H9 (cell line): ENCODE measurements at regions not wholly inside any gene's neighbourhood (a gene's known extent, or its start where the extent isn't known, plus 50 kb on each side); places are given as distances from the start of the nearest gene placed in this dataset.

ENCODE experiments used
- DNase-seq: peaks from one replicate; pipeline ENCODE4 v3.0.0-alpha.2; 2017
- H2AFZ ChIP-seq: one replicate; pipeline ENCODE4 v1.6.1; 2013; ENCODE audit warnings: mild to moderate bottlenecking, low read length, control low read depth, moderate library complexity
- H2AK5ac ChIP-seq: 2 replicates; pipeline ENCODE4 v1.6.1; 2013; ENCODE audit warnings: low read length, control low read depth, mixed read lengths; ENCODE audit not compliant: insufficient read length
- H2BK120ac ChIP-seq: one replicate; pipeline ENCODE4 v1.6.1; 2013; ENCODE audit warnings: low read depth, mild to moderate bottlenecking, low read length, control low read depth, inconsistent platforms; ENCODE audit not compliant: poor library complexity, severe bottlenecking
- H2BK12ac ChIP-seq: 2 replicates; pipeline ENCODE4 v1.6.1; 2013; ENCODE audit warnings: low read length, control low read depth, mixed read lengths, low read depth; ENCODE audit not compliant: insufficient read length
- H2BK15ac ChIP-seq: 2 replicates; pipeline ENCODE4 v1.6.1; 2013; ENCODE audit warnings: low read depth, low read length, control low read depth
- H2BK20ac ChIP-seq: one replicate; pipeline ENCODE4 v1.6.1; 2013; ENCODE audit warnings: low read depth, mild to moderate bottlenecking, low read length, control low read depth, inconsistent platforms; ENCODE audit not compliant: poor library complexity, severe bottlenecking
- H2BK5ac ChIP-seq: 2 replicates; pipeline ENCODE4 v1.6.1; 2013; ENCODE audit warnings: low read length, control low read depth, mixed read lengths; ENCODE audit not compliant: insufficient read length
- H3K14ac ChIP-seq: 2 replicates; pipeline ENCODE4 v1.6.1; 2013; ENCODE audit warnings: low read length, control low read depth; ENCODE audit not compliant: insufficient read depth
- H3K18ac ChIP-seq: 2 replicates; pipeline ENCODE4 v1.6.1; 2013; ENCODE audit warnings: low read depth, mild to moderate bottlenecking, mixed read lengths, low read length, control low read depth; ENCODE audit not compliant: insufficient read length
- H3K23ac ChIP-seq: 2 replicates; pipeline ENCODE4 v1.6.1; 2013; ENCODE audit warnings: low read length, control low read depth, mixed read lengths, low read depth; ENCODE audit not compliant: insufficient read length
- H3K23me2 ChIP-seq: 2 replicates; pipeline ENCODE4 v1.6.1; 2013; ENCODE audit warnings: low read depth, mild to moderate bottlenecking, mixed read lengths, low read length, control low read depth; ENCODE audit not compliant: insufficient read length, poor library complexity, severe bottlenecking
- H3K27ac ChIP-seq: 2 replicates; pipeline ENCODE4 v1.5.1; 2013; ENCODE audit warnings: low read length, control low read depth, mixed read lengths, low read depth; ENCODE audit not compliant: insufficient read length
- H3K27me3 ChIP-seq: 2 replicates; pipeline ENCODE4 v1.6.1; 2013; ENCODE audit warnings: low read length, control low read depth, inconsistent platforms; ENCODE audit not compliant: insufficient read depth
- H3K4ac ChIP-seq: 2 replicates; pipeline ENCODE4 v1.6.1; 2013; ENCODE audit warnings: low read depth, mild to moderate bottlenecking, control low read depth, inconsistent platforms, low read length, moderate library complexity
- H3K4me1 ChIP-seq: 2 replicates; pipeline ENCODE4 v1.6.1; 2013; ENCODE audit warnings: low read length, control low read depth, inconsistent platforms; ENCODE audit not compliant: insufficient read depth
- H3K4me2 ChIP-seq: 2 replicates; pipeline ENCODE4 v1.6.1; 2013; ENCODE audit warnings: low read length, control low read depth, mixed read lengths; ENCODE audit not compliant: insufficient read length, insufficient read depth
- H3K56ac ChIP-seq: 2 replicates; pipeline ENCODE4 v1.6.1; 2013; ENCODE audit warnings: low read depth, mild to moderate bottlenecking, mixed read lengths, low read length, control low read depth; ENCODE audit not compliant: insufficient read length
- H3K79me1 ChIP-seq: 2 replicates; pipeline ENCODE4 v1.6.1; 2013; ENCODE audit warnings: low read depth, mild to moderate bottlenecking, moderate library complexity, low read length, control low read depth, inconsistent platforms; ENCODE audit not compliant: insufficient read depth, poor library complexity, severe bottlenecking
- H3K79me2 ChIP-seq: 2 replicates; pipeline ENCODE4 v1.6.1; 2013; ENCODE audit warnings: low read length, control low read depth, inconsistent platforms; ENCODE audit not compliant: insufficient read depth
- H3K9ac ChIP-seq: 2 replicates; pipeline ENCODE4 v1.6.1; 2013; ENCODE audit warnings: low read length, control low read depth, mixed read lengths; ENCODE audit not compliant: insufficient read length; ENCODE audit errors: extremely low read depth
- H3K9me3 ChIP-seq: one replicate; pipeline ENCODE4 v1.6.1; 2013; ENCODE audit warnings: low read depth, low read length, inconsistent platforms; ENCODE audit not compliant: control insufficient read depth
- H3T11ph ChIP-seq: one replicate; pipeline ENCODE4 v1.6.1; 2013; ENCODE audit warnings: mild to moderate bottlenecking, low read length, control low read depth, inconsistent platforms
- H4K20me1 ChIP-seq: one replicate; pipeline ENCODE4 v1.6.1; 2013; ENCODE audit not compliant: control insufficient read depth, insufficient read length, insufficient read depth
- H4K5ac ChIP-seq: 2 replicates; pipeline ENCODE4 v1.6.1; 2013; ENCODE audit warnings: low read depth, mild to moderate bottlenecking, mixed read lengths, low read length, control low read depth; ENCODE audit not compliant: insufficient read length
- H4K8ac ChIP-seq: replicated peaks from 2 replicates; pipeline ENCODE4 v1.6.1; 2013; ENCODE audit warnings: low read length, control low read depth, mixed read lengths, low read depth; ENCODE audit not compliant: insufficient read length
- H4K91ac ChIP-seq: 2 replicates; pipeline ENCODE4 v1.6.1; 2013; ENCODE audit warnings: low read depth, mild to moderate bottlenecking, moderate library complexity, mixed read lengths, low read length, control low read depth; ENCODE audit not compliant: insufficient read length
- H3K27ac Mint-ChIP-seq, 3 experiments: 2 replicates in 2 of 3; 3 replicates in 1 of 3; pipeline ENCODE4 v1.8.0; 2020 to 2021; ENCODE audit warnings: mixed read lengths in 3 of 3, mild to moderate bottlenecking in 1 of 3, moderate library complexity in 1 of 3
- H3K27me3 Mint-ChIP-seq: 2 replicates; pipeline ENCODE4 v1.8.0; 2021; ENCODE audit warnings: low read depth, mild to moderate bottlenecking, moderate library complexity, mixed read lengths
- H3K36me3 Mint-ChIP-seq, 3 experiments: 2 replicates in 2 of 3; 3 replicates in 1 of 3; pipeline ENCODE4 v1.8.0; 2020 to 2021; ENCODE audit warnings: low read depth in 3 of 3, mixed read lengths in 3 of 3; ENCODE audit not compliant: insufficient read depth in 1 of 3
- H3K4me1 Mint-ChIP-seq, 2 experiments: 2 replicates each; pipeline ENCODE4 v1.8.0; 2020; ENCODE audit warnings: mixed read lengths in 2 of 2
- H3K4me3 Mint-ChIP-seq, 2 experiments: 2 replicates in 1 of 2; 3 replicates in 1 of 2; pipeline ENCODE4 v1.8.0; 2020 to 2021; ENCODE audit warnings: mild to moderate bottlenecking in 2 of 2, mixed read lengths in 2 of 2, moderate library complexity in 1 of 2
- H3K9me3 Mint-ChIP-seq, 2 experiments: 2 replicates in 1 of 2; 3 replicates in 1 of 2; pipeline ENCODE4 v1.8.0; 2020; ENCODE audit warnings: mild to moderate bottlenecking in 2 of 2, mixed read lengths in 2 of 2, moderate library complexity in 1 of 2
- WGBS: extraction: QIAGEN DNeasy Blood & Tissue Kit; methylation state at CpG from one replicate; pipeline ENCODE4 v1.1.7; 2013; ENCODE audit warnings: missing lambda C conversion rate, low lambda C conversion rate, mixed read lengths; ENCODE audit not compliant: insufficient read length; ENCODE audit errors: extremely low coverage; 5-methylcytosine and 5-hydroxymethylcytosine counted together
- TF ChIP-seq, protein P1 (sequence below): fragments of 200-600 bp; sonication (generic); conservative IDR thresholded peaks from 3 replicates; pipeline ENCODE4 v1.8.0; 2021; ENCODE audit warnings: antibody characterized with exemption, mild to moderate bottlenecking

DNA sequence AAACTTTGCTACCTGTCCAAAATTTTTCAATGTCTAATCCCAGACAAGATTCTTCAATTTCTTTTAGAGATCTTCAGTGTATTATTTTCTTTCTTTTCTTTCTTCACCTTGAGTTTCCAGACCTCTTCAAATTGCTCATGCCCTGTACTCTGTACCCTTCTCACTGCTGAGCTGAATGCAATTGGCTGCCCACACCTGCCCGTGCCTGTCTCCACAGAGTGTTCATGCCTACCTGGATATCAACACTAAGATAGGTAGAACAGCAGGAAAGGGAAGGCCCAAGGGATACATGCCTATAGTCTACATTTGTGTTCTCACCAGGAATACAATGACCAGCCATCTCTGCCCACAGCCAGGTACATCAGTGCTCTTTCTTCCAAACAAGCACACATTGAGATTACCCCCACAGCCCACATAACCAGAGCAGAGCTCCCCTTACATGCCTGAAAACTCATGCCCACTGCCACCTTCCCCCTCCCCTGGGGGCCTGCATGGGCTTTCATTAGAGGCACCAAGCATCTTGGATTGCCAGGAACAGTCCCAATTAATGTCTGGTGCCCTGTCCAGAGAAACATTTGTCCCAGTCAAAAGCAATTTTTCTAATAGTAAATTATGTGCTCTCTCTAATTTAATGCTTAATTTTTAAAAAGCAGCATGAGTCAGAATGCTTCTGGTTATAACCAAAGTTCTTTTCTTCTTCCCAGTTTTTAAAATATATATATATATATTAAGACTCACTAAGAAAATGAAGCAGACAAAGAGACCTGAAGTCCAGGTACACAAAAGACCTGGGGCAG is 134.9 kb upstream of the SLC14A2 start:
- Histone ChIP-seq H3K9ac (no peak overlapping the region), H4K8ac (no peak overlapping the region), H3K23me2 (no peaks in the 10 kb centered on the region), H2BK12ac (no peak overlapping the region), H4K5ac (no peak overlapping the region), H4K20me1 (no peaks in the 10 kb centered on the region), H2BK20ac (no peak overlapping the region), H3K79me2 (no peaks in the 10 kb centered on the region), H3T11ph (no peak overlapping the region), H3K56ac (no peak overlapping the region), H3K23ac (no peak overlapping the region), H3K18ac (no peak overlapping the region), H2BK120ac (no peak overlapping the region), H3K79me1 (no peaks in the 10 kb centered on the region), H4K91ac (no peak overlapping the region), H3K4me2 (no peak overlapping the region), H3K4ac (no peak overlapping the region), H3K4me1 (no peaks in the 10 kb centered on the region), H2AK5ac (no peak overlapping the region), H3K14ac (no peak overlapping the region), H3K9me3 (no peaks in the 10 kb centered on the region), H2AFZ (no peak overlapping the region), H3K27me3 (no peaks in the 10 kb centered on the region), H3K27ac (no peak overlapping the region), H2BK5ac (no peak overlapping the region), H2BK15ac (no peak overlapping the region)
- no peaks in the 10 kb centered on the region; a peak in 1 of 5 replicates for H3K9me3 Mint-ChIP-seq
- peaks cover 2% of the 10 kb centered on the region for H3K27me3 Mint-ChIP-seq
- H3K4me1 Mint-ChIP-seq = no peaks in the 10 kb centered on the region
- DNase-seq = no peak
- H3K36me3 Mint-ChIP-seq = no peaks in the 10 kb centered on the region
- TF ChIP-seq, protein P1, sequence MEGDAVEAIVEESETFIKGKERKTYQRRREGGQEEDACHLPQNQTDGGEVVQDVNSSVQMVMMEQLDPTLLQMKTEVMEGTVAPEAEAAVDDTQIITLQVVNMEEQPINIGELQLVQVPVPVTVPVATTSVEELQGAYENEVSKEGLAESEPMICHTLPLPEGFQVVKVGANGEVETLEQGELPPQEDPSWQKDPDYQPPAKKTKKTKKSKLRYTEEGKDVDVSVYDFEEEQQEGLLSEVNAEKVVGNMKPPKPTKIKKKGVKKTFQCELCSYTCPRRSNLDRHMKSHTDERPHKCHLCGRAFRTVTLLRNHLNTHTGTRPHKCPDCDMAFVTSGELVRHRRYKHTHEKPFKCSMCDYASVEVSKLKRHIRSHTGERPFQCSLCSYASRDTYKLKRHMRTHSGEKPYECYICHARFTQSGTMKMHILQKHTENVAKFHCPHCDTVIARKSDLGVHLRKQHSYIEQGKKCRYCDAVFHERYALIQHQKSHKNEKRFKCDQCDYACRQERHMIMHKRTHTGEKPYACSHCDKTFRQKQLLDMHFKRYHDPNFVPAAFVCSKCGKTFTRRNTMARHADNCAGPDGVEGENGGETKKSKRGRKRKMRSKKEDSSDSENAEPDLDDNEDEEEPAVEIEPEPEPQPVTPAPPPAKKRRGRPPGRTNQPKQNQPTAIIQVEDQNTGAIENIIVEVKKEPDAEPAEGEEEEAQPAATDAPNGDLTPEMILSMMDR = no peak
- WGBS = no CpG with 5 or more reads among the region's 1 CpG
- H3K27ac Mint-ChIP-seq = no peak overlapping the region
- no peak overlapping the region for H3K4me3 Mint-ChIP-seq
